ENCODE measurements at regions not wholly inside any gene's neighbourhood (a gene's known extent, or its start where the extent isn't known, plus 50 kb on each side); places are given as distances from the start of the nearest gene placed in this dataset.

GRCh38 chr3:170767576-170767941 is 102.4 kb downstream of the RPL22L1 start:
- Histone ChIP-seq H2AFZ (ENCODE audit: low read depth) (no peak overlapping the region), H3K27ac (no peak overlapping the region), H3K36me3 (ENCODE audit: insufficient read depth) (no peaks in the 10 kb centered on the region), H4K20me1 (ENCODE audit: insufficient read depth) (no peaks in the 10 kb centered on the region), H3K27me3 (ENCODE audit: insufficient read depth, low read depth) (no peaks in the 10 kb centered on the region), H3K9ac (no peak overlapping the region), H3K79me2 (ENCODE audit: insufficient read depth, low read depth) (no peaks in the 10 kb centered on the region), H3K4me2 (no peak overlapping the region), H3K4me1 (ENCODE audit: low read depth, poor library complexity, severe bottlenecking) (no peaks in the 10 kb centered on the region), H3K4me3 (IDR thresholded peaks at IDR 0.05; ENCODE audit: insufficient read depth, low read depth, low read length) (no peak overlapping the region)
- no peak for TF ChIP-seq CTCF (conservative IDR thresholded peaks at IDR 0.05; ENCODE audit: low read depth, low read length)

GRCh38 chr3:170766823-170767575 is 103.0 kb downstream of the RPL22L1 start:
- no peak overlapping the region for H3K9ac ChIP-seq
- no peaks in the 10 kb centered on the region for H3K27me3 ChIP-seq (ENCODE audit: insufficient read depth, low read depth)
- H3K79me2 ChIP-seq (ENCODE audit: insufficient read depth, low read depth), result no peaks in the 10 kb centered on the region
- no peak overlapping the region for H2AFZ ChIP-seq (ENCODE audit: low read depth)
- H3K4me3 ChIP-seq (IDR thresholded peaks at IDR 0.05; ENCODE audit: insufficient read depth, low read depth, low read length), result no peak overlapping the region
- H3K4me2 ChIP-seq, result no peak overlapping the region
- H3K4me1 ChIP-seq (ENCODE audit: low read depth, poor library complexity, severe bottlenecking), result no peaks in the 10 kb centered on the region
- H3K27ac ChIP-seq, result no peak overlapping the region
- no peak for TF ChIP-seq CTCF (conservative IDR thresholded peaks at IDR 0.05; ENCODE audit: low read depth, low read length)
- no peaks in the 10 kb centered on the region for H3K36me3 ChIP-seq (ENCODE audit: insufficient read depth)
- no peaks in the 10 kb centered on the region for H4K20me1 ChIP-seq (ENCODE audit: insufficient read depth)

- Histone ChIP-seq H3K4me2 (no peak overlapping the region), H3K27ac (no peak overlapping the region), H3K27me3 (ENCODE audit: insufficient read depth, low read depth) (no peaks in the 10 kb centered on the region), H3K36me3 (ENCODE audit: insufficient read depth) (no peaks in the 10 kb centered on the region), H3K9ac (no peak overlapping the region), H2AFZ (ENCODE audit: low read depth) (no peak overlapping the region), H3K79me2 (ENCODE audit: insufficient read depth, low read depth) (no peaks in the 10 kb centered on the region), H4K20me1 (ENCODE audit: insufficient read depth) (no peaks in the 10 kb centered on the region), H3K4me3 (IDR thresholded peaks at IDR 0.05; ENCODE audit: insufficient read depth, low read depth, low read length) (no peak overlapping the region), H3K4me1 (ENCODE audit: low read depth, poor library complexity, severe bottlenecking) (no peaks in the 10 kb centered on the region)
- TF ChIP-seq CTCF (conservative IDR thresholded peaks at IDR 0.05; ENCODE audit: low read depth, low read length), result no peak
These were observed 103.7 kb downstream of the RPL22L1 start for GRCh38 chr3:170766253-170766652.

GRCh38 chr3:170765419-170766078 is 104.4 kb downstream of the RPL22L1 start:
- H4K20me1 ChIP-seq (ENCODE audit: insufficient read depth), result no peaks in the 10 kb centered on the region
- no peak overlapping the region for H3K9ac ChIP-seq
- TF ChIP-seq CTCF (conservative IDR thresholded peaks at IDR 0.05; ENCODE audit: low read depth, low read length), result no peak

More at GRCh38 chr3:170765419-170766078, 104.4 kb downstream of the RPL22L1 start:
- no peaks in the 10 kb centered on the region for H3K27me3 ChIP-seq (ENCODE audit: insufficient read depth, low read depth)
- no peak overlapping the region for H3K27ac ChIP-seq
- no peaks in the 10 kb centered on the region for H3K4me1 ChIP-seq (ENCODE audit: low read depth, poor library complexity, severe bottlenecking)
- H2AFZ ChIP-seq (ENCODE audit: low read depth), result no peak overlapping the region
- no peak overlapping the region for H3K4me2 ChIP-seq
- no peak overlapping the region for H3K4me3 ChIP-seq (IDR thresholded peaks at IDR 0.05; ENCODE audit: insufficient read depth, low read depth, low read length)
- no peaks in the 10 kb centered on the region for H3K36me3 ChIP-seq (ENCODE audit: insufficient read depth)
- no peaks in the 10 kb centered on the region for H3K79me2 ChIP-seq (ENCODE audit: insufficient read depth, low read depth)
